Stimulated activated CD4-positive, alpha-beta T cell treated with anti-CD3 and anti-CD28 coated beads, Interleukin-15, amount 100 ng/mL, for 48 hours (primary cell): ENCODE measurements at regions not wholly inside any gene's neighbourhood (a gene's known extent, or its start where the extent isn't known, plus 50 kb on each side); places are given as distances from the start of the nearest gene placed in this dataset.
"Not testable (repeated sequence)": the region's sequence is repeated elsewhere in the genome, so short reads cannot be mapped to it uniquely, and the experiment has no call there.

Source experiments
- DNase-seq, 2 donors: peaks; one replicate each; pipeline ENCODE4 v3.0.0-alpha.2; 2020; ENCODE audit warnings: low read depth in 2 of 2

- no peak for DNase-seq
These were observed 1797.9 kb upstream of the PIK3C3 start for GRCh38 chr18:40157120-40157519.

GRCh38 chr18:40152859-40153258, 1802.2 kb upstream of the PIK3C3 start:
- DNase-seq: no peak

- DNase-seq: no peak
These were observed 1806.1 kb upstream of the PIK3C3 start for GRCh38 chr18:40148960-40149359.

DNA sequence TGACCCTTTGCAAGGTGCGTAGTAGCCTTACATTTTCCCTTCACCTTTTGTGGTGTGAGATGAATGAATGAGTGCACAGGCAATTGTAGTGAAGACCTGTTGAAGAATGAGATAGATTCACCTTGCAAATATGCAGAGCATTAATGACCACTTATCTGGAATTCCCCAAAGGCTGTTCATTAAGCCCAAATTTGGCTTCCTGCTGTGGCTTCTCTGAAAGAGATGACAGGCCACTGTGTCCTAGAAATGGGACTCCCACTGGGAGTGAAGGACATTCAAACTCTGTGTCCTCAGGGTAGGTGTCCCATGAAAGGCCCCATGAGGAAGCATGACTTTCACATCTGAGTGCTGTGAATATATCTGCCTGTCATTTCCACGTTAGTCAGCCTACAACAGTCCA, 1821.8 kb upstream of the PIK3C3 start:
- DNase-seq: no peak

- not testable (repeated sequence) for DNase-seq
These were observed 1822.6 kb upstream of the PIK3C3 start for GRCh38 chr18:40132438-40132837.

GRCh38 chr18:40124107-40124506, 1830.9 kb upstream of the PIK3C3 start:
- no peak for DNase-seq

DNA sequence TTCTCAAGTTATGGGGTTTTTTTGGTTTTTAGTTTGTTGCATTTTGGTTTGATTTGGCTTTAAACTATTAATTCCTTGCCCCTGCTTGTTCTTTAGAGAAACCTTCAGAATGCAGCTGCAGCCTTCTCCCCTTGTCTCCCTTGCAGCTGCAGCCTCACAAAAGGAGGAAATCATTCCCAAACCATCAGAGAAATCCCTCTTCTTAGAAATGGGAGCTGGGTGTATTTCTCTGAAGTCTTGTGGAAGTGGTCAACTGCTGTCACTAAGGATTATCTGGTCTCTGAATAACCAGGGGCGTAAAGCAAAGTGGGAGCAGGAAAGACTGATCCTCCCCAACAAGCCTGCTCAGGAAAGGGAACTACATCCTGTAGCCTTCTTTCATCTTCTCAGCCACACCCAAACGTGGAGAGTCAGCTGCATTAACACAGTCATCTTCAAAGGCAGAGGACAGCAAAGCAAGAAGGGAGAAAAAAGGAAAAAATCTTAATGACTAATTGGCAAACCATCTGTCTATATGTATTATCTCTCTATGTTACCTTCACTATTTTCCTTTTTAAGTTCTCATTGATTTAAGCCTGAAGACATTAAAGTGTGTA, 1834.1 kb upstream of the PIK3C3 start:
- no peak for DNase-seq

DNA sequence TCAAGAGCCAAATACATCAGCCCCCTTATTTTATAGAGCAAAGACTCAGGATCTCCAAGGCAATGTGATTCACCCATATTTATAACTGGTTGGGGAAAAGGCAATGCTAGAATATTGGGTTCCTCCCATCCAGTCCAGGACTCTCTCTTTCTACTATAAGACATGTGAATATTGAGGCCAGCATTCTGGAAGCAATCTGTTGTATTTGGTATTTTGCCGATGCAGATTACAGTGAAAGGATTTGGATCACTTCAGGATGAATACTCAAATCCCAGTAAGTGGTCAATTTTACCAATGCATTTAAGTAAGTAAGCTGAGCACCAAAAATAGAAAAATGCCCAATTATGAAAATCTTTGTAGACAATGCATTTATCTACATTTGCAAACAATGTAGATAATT, 1834.7 kb upstream of the PIK3C3 start:
- DNase-seq: no peak

- DNase-seq: not testable (repeated sequence)
These were observed 1835.5 kb upstream of the PIK3C3 start for GRCh38 chr18:40119581-40119980.

DNA sequence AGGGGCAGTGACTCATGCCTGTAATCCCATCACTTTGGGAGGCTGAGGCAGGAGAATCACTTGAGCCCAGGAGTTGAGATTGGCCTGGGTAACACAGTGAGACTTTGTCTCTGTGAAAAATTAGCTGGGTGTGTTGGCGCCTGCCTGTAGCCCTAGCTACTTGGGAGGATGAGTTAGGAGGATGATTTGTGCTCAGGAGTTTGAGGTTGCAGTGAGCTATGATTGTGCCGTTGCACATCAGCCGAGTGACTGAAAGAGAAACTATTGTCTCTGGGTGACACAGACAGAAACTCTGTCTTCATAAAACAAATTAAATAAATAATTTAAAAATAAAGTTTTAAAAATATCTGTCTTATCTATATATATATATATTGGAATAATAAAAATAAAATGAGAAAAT, 1844.6 kb upstream of the PIK3C3 start:
- no peak for DNase-seq

- no peak for DNase-seq
These were observed 1845.6 kb upstream of the PIK3C3 start for GRCh38 chr18:40109252-40110049.

DNA sequence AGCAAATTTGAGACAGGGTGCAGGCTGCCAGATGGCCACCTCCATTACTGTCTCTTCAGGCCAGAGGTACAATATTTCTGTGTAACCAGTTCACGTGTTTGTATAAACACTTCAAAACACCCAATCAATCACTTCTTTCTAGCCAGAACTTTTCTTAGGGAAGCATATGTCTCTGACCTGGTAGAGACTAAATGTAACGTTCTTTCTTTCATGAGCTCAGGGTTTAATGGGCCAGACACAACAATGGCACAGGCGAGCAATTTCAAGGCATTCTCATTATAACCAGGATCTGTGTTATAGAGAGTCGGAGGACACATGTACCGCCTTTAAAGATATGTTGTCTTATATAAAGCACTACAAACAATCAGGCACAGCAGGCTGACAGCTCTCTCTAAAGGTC, 1846.4 kb upstream of the PIK3C3 start:
- DNase-seq: no peak

DNA sequence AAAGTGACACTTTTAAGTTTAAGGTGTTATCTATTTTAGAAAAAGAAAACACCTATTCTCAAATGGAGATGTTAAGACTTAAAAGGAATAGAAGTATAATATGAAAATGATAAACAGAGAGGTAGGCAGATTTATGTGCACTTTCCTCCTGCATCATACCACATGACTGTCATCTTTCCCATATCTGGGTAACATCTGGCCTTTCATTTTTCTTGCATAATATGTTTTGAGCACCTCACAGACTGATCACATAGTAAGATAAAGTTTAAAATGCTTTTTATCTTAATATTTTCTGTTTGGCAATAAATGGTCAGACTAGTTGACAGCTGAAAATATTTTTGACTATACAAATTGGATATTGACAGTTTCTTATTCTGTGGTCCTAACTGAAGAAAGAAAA, 1852.1 kb upstream of the PIK3C3 start:
- no peak for DNase-seq

GRCh38 chr18:40099641-40100040, 1855.4 kb upstream of the PIK3C3 start:
- no peak for DNase-seq

DNA sequence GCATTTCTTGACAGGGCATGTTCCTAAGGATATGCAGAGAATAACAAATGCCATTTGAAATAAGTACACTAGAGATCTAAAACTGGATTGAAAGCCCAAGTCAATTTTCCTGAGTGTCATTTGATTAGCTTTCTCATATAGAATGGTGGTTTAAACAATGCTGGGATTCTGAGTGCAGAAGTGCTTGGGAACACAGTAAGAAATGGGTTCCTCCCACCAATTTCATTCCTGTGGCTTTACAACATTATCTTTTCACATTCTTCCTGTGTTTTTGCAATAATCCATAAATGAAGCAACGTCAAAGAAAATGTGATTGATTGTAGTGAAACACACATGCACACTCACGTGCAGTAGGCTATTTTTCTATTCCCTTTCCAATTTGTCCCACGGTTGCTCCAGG, 1858.4 kb upstream of the PIK3C3 start:
- no peak for DNase-seq

- no peak for DNase-seq
These were observed 1860.6 kb upstream of the PIK3C3 start for GRCh38 chr18:40094441-40094840.

DNA sequence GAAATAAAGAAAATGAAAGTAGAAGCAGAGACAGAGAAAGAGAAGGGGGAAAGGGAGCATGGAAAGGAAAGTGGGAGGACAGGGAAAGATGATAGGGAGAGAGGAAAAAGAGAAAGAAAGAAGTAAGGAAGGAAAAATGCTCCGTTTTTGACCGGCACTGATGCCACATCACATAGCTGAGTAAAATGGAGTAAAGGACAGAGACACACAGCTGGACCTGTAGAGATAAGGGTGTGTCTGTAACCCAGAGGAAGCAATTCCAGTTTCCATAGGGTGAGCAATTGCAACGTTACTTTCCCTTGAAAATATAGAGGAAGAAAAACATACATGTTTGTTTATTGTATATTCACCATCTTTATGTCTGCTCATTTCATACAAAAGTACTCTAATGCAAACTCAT, 1866.9 kb upstream of the PIK3C3 start:
- DNase-seq: no peak

- DNase-seq: no peak
These were observed 1875.2 kb upstream of the PIK3C3 start for GRCh38 chr18:40079786-40080185.

GRCh38 chr18:40075616-40076015, 1879.4 kb upstream of the PIK3C3 start:
- DNase-seq: no peak

DNA sequence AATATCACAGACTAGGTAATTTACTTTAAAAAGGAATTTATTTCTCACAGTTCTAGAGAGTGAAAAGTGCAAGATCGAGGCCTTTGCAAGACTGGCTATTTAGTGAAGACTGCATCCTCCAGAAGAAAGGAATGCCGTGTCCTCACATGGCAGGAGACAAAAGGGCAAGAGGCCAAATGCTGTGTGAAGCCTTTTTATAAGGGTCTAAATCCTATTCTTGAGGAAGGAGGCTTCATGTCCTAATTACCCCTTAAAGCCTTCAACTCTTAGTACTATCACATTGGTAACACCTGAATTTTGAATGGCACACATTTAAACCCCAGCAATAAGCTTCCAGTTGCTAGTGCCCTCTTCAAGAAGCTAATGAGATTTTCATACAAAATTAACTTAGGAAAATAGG, 1882.3 kb upstream of the PIK3C3 start:
- no peak for DNase-seq

DNA sequence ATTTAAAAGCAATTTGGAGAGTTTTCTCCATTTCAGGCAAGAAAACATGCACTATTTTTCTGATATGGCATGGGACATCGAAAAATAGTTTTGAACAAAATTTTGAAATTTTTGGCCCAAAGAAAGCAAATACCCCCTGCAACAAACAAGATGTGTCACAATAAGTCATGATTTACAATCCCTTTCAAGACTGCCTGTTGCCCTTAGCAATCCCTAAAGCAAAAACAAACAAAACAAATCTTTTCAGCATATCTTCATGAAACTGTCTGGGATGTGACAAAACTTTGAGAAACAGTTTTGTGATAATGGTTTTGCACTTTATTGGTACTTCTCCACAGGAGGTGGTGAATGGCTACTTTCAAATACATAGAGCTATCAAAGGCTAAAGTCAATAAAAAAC, 1888.7 kb upstream of the PIK3C3 start:
- DNase-seq: no peak

DNA sequence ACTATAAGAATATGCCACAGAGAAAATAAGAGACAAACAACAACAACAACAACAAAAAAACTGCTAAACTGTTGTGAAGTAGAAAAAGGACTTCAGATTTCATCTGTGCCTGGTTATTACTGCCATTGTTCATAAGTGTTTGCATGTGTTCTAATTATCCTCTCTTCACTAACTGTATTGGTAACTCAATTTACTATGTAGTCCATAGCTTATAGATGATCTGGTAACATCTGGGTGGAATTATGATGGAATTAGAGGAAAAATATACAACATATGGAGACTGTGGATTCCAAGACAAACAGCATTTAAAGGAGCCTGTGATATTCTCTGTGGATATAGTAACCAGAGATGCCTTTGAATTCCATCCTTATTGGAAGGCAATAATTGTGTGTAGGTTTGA, 1891.5 kb upstream of the PIK3C3 start:
- no peak for DNase-seq

- no peak for DNase-seq
These were observed 1893.9 kb upstream of the PIK3C3 start for GRCh38 chr18:40061086-40061485.

DNA sequence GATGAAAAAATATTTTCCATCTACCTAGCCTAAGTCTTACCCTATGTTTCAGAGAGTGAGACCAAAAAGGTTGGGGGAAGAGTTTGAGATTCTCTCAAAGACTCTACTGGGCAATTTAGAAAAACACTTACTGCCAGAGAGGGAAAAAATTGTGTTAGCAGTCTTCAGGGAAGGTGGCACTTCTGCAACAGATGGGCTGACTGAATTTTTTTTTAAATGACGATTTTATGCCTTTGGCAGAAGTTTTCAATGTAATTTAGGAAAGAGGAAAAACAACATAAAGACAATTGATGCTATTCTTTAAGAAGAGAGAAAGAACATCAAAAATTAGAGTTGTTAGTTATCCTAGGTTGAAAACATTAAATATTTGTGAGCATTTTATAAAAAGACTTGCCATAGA, 1894.5 kb upstream of the PIK3C3 start:
- DNase-seq: no peak
